ENCODE measurements at regions not wholly inside any gene's neighbourhood (a gene's known extent, or its start where the extent isn't known, plus 50 kb on each side); places are given as distances from the start of the nearest gene placed in this dataset.

GRCh38 chr11:134464981-134465730, 53.1 kb upstream of the B3GAT1 start:
- no peak for DNase-seq

GRCh38 chr11:134464196-134464595, 52.2 kb upstream of the B3GAT1 start:
- DNase-seq, result no peak

GRCh38 chr11:134463716-134464115, 51.7 kb upstream of the B3GAT1 start:
- DNase-seq, result no peak

Data from midbrain (tissue), 1 donor.